Stimulated activated CD4-positive, alpha-beta T cell treated with anti-CD3 and anti-CD28 coated beads, Interleukin-1b, Interleukin-23, amount 100 ng/mL, for 48 hours (primary cell): ENCODE measurements at regions not wholly inside any gene's neighbourhood (a gene's known extent, or its start where the extent isn't known, plus 50 kb on each side); places are given as distances from the start of the nearest gene placed in this dataset.
"Not testable (repeated sequence)": the region's sequence is repeated elsewhere in the genome, so short reads cannot be mapped to it uniquely, and the experiment has no call there.

Experiments used
- DNase-seq: peaks from one replicate; pipeline ENCODE4 v3.0.0-alpha.2; 2020

GRCh38 chr2:172264820-172265219 is 162.1 kb upstream of the DLX2 start:
- DNase-seq: not testable (repeated sequence)

GRCh38 chr2:172269507-172270244 is 157.7 kb upstream of the ITGA6 start:
- DNase-seq: not testable (repeated sequence)

- no peak for DNase-seq
Observed at GRCh38 chr2:172270278-172271079, 156.9 kb upstream of the ITGA6 start.

GRCh38 chr2:172273910-172274571 is 153.3 kb upstream of the ITGA6 start:
- no peak for DNase-seq

- DNase-seq: no peak
Observed at GRCh38 chr2:172275239-172275638, 152.1 kb upstream of the ITGA6 start.

- DNase-seq: no peak
Observed at GRCh38 chr2:172276961-172277360, 150.4 kb upstream of the ITGA6 start.

GRCh38 chr2:172278667-172279066 is 148.7 kb upstream of the ITGA6 start:
- no peak for DNase-seq

GRCh38 chr2:172279214-172279613 is 148.2 kb upstream of the ITGA6 start:
- DNase-seq: no peak

GRCh38 chr2:172279813-172280212 is 147.6 kb upstream of the ITGA6 start:
- no peak for DNase-seq

- DNase-seq: no peak
Observed at GRCh38 chr2:172280571-172281361, 146.6 kb upstream of the ITGA6 start.

- no peak for DNase-seq
Observed at GRCh38 chr2:172281648-172282570, 145.5 kb upstream of the ITGA6 start.

GRCh38 chr2:172282944-172283343 is 144.4 kb upstream of the ITGA6 start:
- no peak for DNase-seq

GRCh38 chr2:172283476-172283875 is 143.9 kb upstream of the ITGA6 start:
- no peak for DNase-seq

GRCh38 chr2:172284209-172284608 is 143.2 kb upstream of the ITGA6 start:
- no peak for DNase-seq

GRCh38 chr2:172285010-172285621 is 142.3 kb upstream of the ITGA6 start:
- DNase-seq: no peak

GRCh38 chr2:172285760-172286159 is 141.6 kb upstream of the ITGA6 start:
- no peak for DNase-seq

- DNase-seq: no peak
Observed at GRCh38 chr2:172287190-172287589, 140.2 kb upstream of the ITGA6 start.

- DNase-seq: no peak
Observed at GRCh38 chr2:172287605-172288315, 139.6 kb upstream of the ITGA6 start.

GRCh38 chr2:172288603-172289002 is 138.8 kb upstream of the ITGA6 start:
- peak; percentile 50 for DNase-seq

GRCh38 chr2:172293952-172294351 is 133.4 kb upstream of the ITGA6 start:
- DNase-seq: no peak

- no peak for DNase-seq
Observed at GRCh38 chr2:172294983-172295382, 132.4 kb upstream of the ITGA6 start.
